Astrocyte of the hippocampus (primary cell): ENCODE measurements at regions not wholly inside any gene's neighbourhood (a gene's known extent, or its start where the extent isn't known, plus 50 kb on each side); places are given as distances from the start of the nearest gene placed in this dataset.
"Not testable (repeated sequence)": the region's sequence is repeated elsewhere in the genome, so short reads cannot be mapped to it uniquely, and the experiment has no call there.

Experiments
- DNase-seq: peaks from one replicate; pipeline ENCODE4 v3.0.0; 2011; ENCODE audit warnings: low read depth, low spot score

DNA sequence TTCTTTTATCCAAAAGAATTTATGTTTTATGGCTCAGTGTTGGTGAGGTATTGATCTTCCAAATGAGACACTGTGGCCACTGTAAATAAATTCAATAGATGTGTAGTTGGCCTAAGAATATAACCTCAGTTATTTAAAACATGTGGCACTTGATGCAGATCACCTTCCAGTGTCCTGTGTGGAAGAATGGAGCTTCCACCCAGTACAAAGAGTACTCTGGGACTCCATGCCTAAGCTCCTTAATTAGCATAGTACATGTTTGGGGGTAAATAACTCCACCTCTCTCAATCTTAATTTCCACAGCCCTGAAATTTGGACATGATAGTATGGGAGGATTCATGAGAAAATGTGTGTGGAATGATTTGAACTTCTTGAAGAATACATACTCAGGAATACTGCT is 105.7 kb downstream of the SPDYE17 start:
- DNase-seq = not testable (repeated sequence)

DNA sequence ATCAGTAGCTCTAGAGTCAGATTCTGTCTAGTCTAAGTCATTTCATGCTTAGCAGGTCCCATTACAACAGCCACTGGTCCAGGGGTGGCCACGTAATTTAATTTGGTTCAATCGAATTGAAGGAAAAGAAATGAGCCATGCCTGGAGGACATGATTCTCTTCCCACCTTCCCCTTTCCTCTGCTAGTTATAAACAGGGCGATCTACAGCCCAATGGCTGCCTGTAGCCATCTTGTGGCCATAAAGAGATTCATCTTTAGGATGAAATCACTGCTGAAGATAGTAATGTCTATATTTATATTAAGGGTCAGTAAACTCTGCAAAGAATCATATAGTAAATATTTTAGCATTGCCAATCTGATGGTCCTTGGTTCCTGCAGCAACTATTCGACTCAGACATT is 107.4 kb downstream of the SPDYE17 start:
- not testable (repeated sequence) for DNase-seq

DNA sequence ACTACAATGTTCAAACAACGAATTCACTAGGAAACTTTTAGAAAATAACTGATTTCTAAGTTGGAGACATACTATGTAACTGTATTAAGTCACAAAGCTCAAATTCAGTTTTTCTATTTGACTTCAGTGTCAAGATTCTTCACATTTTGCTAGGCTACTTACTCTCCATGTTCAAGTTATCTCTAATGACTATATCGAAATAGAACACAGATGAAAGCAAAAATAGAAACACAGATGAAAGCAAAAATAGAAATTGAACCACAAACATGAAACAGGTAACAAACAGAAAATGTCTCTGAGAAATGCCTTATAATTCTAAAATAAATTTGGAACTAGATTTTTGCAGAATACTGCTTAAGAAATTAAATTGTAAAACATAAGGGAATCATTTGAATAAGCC is 113.5 kb downstream of the SPDYE17 start:
- DNase-seq = not testable (repeated sequence)

DNA sequence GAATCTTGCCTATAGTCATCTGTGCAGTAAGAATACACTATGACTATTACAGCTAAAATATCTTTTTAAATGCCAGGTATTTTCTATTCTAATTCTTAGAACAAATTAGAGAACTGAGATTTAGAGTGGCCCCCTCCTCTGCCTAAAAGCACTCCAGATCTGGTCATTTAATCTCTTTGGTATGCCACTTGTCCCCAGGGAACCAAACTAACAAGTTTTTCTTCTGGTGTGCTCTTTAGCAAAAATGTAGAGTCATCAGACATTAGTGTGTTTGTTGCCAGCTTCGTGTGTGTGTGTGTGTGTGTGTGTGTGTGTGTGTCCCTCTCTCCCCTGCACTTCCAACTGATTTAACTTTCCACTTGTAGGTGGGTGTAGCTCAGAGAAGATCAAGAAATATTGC is 117.8 kb downstream of the SPDYE17 start:
- DNase-seq = not testable (repeated sequence)

DNA sequence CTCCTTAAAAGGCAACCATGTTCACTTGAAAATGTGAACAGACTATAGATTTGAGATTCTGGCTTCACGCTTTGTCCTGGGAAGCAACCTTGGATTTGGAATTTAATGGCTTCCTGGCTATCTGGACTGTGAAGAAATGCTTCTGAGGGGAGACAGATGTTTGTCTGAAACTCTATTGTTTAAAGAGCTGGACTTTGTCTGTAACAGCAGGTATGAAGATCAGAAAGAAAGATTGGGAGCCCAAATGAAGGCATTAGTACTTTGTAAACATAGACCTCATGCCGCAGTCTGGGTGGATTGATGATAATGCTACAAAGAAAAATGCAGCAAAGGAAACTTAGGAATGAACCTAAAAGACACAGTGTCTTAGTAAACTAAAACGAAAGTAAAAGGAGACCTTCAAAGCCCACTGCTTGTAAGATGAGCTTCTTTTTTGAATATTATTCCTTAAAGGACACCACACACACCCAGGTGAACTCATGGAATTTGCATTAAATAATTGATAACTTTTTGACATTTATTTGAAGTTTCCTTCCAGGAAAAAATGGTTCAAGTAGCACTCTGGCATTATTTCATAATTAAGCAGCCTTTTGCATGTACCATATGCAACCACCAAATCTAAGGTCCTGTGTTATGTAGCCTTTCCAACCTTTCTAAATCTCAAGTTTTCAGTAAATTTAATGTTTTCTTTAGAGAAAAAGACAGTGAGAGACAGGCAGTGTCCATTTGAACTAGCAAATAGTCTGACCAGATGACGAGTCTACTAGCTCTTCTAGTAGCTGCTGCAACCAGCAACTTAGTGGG is 119.9 kb downstream of the SPDYE17 start:
- DNase-seq = not testable (repeated sequence)

DNA sequence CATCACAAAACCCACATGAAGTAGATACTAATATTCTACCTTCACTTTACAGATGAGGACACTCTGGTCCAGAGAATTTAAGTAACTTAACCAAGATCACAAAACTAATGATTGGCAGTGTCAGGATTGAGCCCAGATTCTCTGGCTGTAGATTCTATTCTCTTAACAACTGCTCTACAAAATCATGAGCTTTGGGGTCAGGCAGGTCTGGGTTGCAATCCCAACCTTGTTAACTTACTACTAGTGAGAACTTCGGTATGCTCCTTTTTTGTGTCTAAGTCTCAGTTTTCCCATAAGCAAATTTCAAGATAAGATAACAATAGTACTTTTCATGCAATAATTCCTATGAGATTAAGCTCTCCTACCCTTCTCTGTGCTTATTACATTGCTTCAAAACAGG is 127.5 kb downstream of the SPDYE17 start:
- not testable (repeated sequence) for DNase-seq

DNA sequence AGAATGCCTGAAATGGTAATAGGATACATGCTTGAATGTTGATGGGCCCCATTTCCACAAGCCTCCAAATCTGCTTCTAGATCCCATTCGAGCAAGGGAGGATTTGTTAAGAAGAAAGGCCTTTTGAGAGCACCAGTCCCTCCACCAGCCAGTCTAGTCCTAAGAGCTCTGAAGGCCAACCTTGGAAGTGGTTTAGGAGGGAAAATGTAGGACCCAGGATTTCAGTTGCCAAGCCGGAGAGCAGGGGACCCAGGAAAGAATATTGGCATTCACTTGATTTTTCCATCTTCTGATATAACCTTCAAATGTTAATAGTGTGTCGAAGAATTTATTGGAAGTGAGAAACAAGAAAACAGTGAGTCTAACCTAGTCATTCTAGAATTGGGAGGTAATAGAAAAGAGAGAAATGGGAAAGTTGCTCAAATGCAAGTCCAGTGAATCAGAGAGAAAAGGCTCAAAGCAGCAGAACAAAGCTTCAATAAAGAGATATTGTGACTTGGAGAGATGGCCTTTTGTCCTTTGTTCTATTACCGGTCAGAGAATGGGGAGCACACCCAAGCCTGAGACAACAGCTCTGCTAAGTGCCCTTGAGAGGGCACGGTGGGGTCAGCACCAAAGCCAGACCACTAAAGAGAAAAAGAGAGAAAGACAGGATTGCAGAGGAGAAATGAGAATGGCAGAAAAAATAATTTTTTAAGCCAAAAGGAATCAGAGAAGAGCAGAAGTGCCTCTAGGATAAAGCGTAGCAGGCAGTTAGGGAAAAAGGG is 130.0 kb downstream of the SPDYE17 start:
- not testable (repeated sequence) for DNase-seq

DNA sequence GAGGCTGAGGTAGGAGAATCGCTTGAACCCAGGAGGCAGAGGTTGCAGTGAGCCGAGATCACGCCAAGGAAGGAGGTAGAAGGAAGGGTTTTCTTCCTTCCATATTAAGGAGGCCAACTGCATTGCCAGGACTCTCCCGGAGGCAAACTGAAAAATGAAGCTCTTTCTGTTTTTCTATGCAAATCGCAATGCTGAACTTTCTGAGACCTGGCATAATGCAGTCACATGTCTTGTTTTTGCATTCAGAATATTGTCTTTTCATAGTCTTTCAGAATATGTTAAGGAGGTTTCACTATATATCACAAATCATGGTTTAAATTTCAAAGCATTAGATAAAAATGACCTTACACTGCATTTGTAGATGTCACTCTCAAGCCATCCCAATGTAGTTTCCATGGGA is 133.4 kb downstream of the SPDYE17 start:
- not testable (repeated sequence) for DNase-seq

DNA sequence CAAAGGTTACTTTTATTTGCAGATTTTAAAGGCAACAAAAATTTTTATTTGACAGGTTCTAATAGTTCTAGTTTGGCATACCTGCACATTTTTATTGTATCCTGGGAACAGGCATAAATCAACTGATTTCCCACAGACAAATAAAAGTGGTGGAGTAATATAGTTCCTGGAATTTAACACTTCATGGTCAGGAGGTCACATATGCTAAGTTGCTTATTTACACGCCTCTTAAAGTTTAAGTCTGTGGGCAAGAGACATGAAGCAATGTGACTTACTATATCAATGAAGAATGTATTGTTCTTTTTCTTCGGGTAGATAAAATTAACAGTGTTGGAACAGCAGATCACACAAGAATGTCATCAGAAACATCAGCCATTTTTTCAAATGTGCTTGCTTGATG is 135.2 kb downstream of the SPDYE17 start:
- DNase-seq = not testable (repeated sequence)

DNA sequence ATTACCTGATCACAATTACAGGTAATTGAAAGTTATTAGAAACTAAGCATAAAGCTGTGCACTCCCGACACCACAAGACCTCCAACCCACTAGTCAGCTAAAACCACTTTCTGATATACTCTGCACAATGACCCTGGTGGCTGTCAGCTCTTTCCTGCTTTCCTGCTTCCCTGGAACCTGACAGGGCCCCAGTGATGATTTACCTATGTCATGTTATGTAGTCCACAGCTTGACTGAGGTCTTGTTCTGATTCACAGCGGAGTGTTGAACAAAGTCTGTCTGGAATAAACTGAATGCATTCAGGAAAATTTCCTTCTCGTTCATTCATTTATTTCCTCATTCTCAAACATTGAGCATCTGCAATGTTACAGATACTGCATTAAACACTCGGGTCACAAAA is 136.5 kb downstream of the SPDYE17 start:
- DNase-seq = not testable (repeated sequence)

DNA sequence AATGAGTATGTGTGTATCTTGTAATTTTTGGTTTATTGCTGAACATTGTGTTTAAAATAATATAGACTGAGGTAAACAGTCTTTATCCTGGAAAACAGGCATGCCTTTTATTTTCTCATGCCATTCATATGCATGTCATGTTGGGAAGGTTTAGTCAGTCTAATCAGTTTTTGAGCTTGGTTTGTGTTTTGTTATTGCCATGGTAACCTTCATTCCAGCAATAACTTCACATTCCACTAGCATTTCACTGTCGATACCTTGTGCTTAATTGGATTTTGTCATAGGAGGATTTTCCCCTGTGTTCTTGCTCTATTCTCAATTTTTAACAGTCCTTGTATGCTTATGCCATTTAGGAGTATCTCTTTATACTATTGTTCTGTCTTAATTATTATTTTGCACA is 140.4 kb downstream of the SPDYE17 start:
- peak; percentile 59 for DNase-seq

DNA sequence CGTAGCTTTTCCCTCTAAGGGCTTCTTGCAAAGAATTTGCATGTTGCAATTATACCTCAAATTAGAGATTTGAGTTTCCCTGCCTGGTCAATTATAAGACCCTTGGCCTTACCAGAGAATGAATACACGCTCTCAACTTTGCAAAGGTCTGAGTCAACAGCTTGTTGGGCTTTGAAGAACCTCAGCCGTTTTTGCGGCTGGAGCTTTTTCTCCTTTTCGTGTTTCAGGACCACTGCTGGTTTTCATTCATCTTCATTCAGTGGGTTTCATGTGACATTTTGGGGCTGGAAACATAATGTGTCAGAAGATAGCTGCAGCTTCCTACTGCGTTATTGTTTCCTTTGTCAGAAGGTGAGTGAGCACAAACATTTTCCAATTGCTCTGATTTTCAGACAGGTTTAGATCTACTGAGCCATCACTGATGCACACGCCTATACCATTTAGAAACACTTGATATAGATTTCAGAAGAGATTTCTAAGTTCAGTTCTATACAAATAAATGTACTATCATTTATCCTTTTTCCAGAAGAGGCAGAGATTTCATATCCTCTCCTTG is 152.3 kb downstream of the SPDYE17 start:
- DNase-seq = not testable (repeated sequence)

DNA sequence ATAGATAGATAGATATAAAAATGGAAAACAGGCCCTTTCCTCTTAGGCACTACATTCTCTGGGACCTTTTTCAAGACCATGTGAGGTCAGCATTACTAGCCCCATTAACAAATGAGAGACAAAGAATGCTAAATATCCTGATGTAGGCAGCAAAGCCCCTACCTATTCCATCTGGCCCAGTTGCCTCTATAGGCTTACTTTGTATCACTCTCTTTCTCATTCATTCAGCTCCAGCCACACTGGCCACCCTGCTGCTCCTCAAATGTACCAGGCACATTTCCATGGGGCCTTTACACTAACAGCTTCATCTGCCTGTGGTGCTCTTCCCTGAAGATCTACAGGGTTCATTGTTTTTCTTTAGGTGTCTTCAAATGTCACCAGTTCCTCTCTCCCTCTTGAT is 156.4 kb downstream of the SPDYE17 start:
- not testable (repeated sequence) for DNase-seq

DNA sequence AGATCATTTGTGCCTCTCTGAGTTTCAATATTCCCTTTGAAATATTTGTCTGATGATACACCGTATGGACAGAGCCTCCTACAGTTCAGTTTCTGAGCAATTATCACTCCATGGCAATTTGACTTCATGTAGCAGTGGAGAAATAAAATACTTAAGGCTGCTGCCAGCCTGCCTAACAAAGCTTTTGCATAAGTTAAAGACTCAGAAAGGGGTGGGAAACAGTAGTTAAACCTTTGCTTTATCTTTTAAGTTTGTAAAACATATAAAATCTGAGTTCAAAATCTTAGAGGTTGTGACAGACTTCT is 161.7 kb downstream of the SPDYE17 start:
- not testable (repeated sequence) for DNase-seq

DNA sequence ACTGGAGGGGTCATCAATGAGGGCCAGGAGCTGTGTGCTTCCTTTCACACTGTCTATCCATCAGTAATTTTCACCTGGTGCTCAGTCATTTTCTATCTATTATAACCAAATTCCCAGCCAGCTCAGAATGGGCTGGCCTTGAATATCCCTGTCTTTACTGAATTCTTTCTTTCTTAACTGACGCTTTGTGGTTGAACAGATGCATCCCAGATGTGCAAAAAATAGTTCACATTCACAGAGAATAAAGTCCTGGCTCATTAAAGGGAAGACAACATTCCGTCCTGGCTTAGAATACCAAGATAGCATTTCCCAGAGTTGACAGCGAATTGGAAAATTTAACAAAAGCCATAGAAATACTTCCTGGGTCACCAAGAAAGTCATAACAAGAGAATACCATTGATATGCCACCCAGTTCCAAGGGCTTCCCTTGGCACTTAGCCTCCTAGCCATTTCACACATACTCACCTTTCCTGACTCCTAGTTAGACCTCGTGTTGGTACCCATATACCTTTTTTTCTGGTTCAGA is 164.7 kb downstream of the SPDYE17 start:
- not testable (repeated sequence) for DNase-seq

DNA sequence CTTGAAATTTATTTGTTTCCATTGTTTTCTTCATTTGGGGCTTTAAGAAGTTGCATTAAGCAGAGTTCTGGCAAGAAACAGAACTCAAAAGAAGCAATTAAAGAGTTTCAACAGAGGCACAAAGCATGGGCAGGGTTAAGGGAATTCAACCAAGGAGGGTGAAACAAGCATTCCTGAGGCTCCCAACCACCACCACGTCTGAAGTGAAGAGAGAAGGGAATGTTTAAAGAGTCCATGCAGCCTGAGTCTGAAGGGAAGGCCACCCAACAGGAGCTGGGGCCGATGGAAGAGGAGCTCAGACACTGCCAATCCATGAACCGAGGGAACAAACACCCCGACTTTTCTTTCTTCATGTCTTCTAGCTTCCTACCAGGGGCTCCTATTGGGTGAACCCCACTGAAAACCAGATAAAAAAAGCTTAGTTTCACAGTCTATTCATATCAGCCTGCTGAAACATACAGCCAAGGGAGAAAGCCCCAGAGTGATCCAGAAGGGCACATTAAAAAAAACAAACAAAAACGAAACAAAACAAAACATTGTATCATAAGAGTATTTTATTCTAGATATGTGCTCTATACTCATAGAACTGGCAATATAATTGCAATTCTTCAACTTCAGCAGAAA is 168.9 kb downstream of the SPDYE17 start:
- DNase-seq = not testable (repeated sequence)

DNA sequence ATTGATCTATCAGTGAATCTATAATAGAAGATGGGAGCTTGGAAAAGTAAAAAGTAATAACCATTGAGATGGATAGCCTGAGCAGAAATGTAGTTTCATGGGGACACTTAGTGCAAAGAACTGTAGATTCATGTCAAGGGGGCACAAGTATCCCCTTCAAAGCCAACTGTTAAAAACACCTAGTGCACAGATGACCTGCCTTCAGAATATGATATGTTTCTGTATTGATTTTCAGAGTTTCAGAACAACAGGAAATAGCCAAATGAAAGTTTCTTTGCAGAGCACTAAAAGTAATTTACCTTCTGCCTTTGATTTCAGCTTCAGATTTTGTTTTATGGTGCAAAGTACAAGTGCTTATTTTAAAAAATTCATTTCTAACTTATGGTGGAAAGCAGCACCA is 169.9 kb downstream of the SPDYE17 start:
- DNase-seq = not testable (repeated sequence)

DNA sequence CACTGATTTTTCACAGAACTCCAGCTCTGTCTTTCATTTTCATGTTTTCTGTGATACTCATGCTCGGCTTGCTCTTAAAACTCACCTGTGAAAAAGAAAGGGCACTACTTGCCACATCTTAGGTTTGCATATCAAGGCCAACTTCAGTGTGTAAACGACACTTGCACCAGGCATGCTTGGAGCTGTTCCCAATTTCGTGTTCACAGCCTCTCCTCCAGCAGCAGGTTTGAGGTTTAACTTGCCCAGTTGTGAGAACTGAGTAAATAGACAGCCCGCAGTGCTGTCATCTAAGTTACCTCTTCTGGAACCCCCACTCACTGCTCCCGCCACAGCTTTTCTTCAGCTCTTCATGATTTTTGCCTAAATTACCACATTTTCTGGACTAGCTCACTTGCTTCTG is 172.2 kb downstream of the SPDYE17 start:
- not testable (repeated sequence) for DNase-seq

DNA sequence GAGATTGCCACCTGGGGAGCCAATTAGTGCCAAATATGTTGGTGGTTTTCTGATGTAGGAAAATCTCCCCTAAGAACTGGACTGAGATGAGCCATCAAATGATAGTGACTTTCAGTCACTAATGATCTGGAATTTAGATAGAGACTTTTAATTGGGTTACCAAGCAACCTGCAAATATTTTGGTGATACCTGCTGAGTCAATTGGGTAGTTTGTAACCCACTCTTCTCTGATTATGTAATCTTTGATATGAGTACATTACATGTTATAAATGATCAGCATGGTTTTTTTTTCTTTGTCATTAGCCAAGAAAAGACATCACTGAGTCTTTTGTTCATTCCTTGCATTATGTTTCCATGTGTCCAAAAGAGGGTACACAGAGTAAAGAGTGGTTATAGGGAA is 177.5 kb downstream of the SPDYE17 start:
- not testable (repeated sequence) for DNase-seq

DNA sequence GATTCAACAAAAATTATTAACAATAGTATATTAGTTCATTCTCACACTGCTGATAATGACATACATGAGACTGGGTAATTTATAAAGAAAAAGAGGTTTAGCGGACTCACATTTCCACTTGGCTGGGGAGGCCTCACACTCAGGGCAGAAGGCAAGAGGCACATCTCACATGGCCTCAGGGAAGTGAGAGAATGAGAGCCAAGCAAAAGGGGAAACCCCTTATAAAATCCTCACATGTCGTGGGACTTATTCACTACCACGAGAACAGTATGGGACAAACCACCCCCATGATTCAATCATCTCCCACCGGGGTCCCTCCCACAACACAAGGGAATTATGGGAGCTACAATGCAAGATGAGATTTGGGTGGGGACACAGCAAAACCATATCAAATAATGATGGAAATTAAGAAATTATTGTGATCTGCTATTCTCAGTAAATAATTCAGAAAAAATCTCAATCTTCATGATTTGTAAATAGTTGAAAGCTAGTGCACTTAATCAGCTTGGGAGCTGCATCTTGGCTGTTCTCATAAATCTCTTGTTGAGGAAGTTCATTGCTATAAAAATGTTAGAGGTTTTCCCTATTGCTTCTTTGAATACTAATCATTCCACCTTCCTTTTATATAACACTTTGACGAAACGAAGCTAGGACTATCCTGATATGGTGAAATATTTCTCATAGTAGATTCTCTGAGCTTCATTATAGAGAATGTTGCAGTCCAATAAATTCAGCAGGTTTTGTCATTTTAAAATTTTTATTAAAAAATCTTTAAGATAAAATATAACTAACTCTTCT is 179.2 kb downstream of the SPDYE17 start:
- DNase-seq = not testable (repeated sequence)

DNA sequence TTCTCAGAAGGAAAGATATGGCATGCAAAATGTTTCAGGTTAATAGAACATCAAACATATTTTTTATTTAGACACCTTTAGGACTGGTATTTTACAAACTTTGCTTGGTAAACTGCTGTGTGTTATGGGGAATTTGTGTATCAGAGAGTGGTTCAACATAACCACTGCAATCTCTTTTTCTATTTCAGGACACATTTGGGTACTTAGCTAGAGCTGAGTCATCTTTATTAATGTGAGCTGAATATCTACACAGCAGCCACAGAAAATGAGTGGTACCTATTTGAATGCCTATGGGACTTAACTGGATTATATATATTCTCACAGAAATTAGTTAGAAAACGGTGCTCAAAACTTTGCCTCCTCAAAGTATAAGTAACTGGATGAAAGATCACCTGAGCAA is 179.8 kb downstream of the SPDYE17 start:
- not testable (repeated sequence) for DNase-seq
